ENCODE measurements at regions not wholly inside any gene's neighbourhood (a gene's known extent, or its start where the extent isn't known, plus 50 kb on each side); places are given as distances from the start of the nearest gene placed in this dataset.

- no peak overlapping the region for H2AFZ ChIP-seq (ENCODE audit: low read depth)
- CTCF ChIA-PET: no interaction called here
Observed at GRCh38 chr11:97751405-97751804, 1269.3 kb upstream of the CNTN5 start.

GRCh38 chr11:97751952-97752351 lies 1268.8 kb upstream of the CNTN5 start:
- no peaks in the 10 kb centered on the region for H3K36me3 ChIP-seq (replicated peaks in 1 of 2; ENCODE audit: control insufficient read depth in 1 of 2, insufficient read depth in 2 of 2, low read length in 1 of 2)
- DNase-seq: no peak
- H3K4me1 ChIP-seq (ENCODE audit: control insufficient read depth in 1 of 2, insufficient read depth in 2 of 2, low read depth in 1 of 2, low read length in 1 of 2): peaks cover 0 to 4% of the 10 kb centered on the region in 2 experiments; a peak in 2 of 4 replicates
- H2AFZ ChIP-seq (ENCODE audit: low read depth): no peak overlapping the region
- TF ChIP-seq GATA2 (CRISPR knock-in tag; IDR thresholded peaks at IDR 0.05) (no peak), JUND (IDR thresholded peaks at IDR 0.05) (no peak), RFX5 (IDR thresholded peaks at IDR 0.05; ENCODE audit: low read length) (no peak), USF2 (IDR thresholded peaks at IDR 0.05; ENCODE audit: borderline replicate concordance, low read depth, low read length) (no peak), RCOR1 (IDR thresholded peaks at IDR 0.05; ENCODE audit: low read length) (no peak)
- no peak overlapping the region for H3K9ac ChIP-seq
- no peaks in the 10 kb centered on the region for H3K9me3 ChIP-seq
- ChIA-PET POLR2A (no interaction called here), CTCF (no interaction called here)
- no peaks in the 10 kb centered on the region for H3K79me2 ChIP-seq (ENCODE audit: insufficient read depth)
- WGBS (ENCODE audit: low lambda C conversion rate): 58% methylated on average over 2 of the region's 2 CpGs
- H3K27me3 ChIP-seq (ENCODE audit: insufficient read depth): no peaks in the 10 kb centered on the region
- no peak overlapping the region for H3K4me3 ChIP-seq (ENCODE audit: low read depth in 2 of 2, low read length in 1 of 2)
- no peak overlapping the region for H3K27ac ChIP-seq (ENCODE audit: low read depth in 2 of 2, low read length in 1 of 2)
- no peaks in the 10 kb centered on the region for H3K9me2 ChIP-seq
- H4K20me1 ChIP-seq (ENCODE audit: insufficient read depth): no peaks in the 10 kb centered on the region
- no peaks in the 10 kb centered on the region for H3F3A ChIP-seq (replicated peaks; ENCODE audit: insufficient read depth)
- H3K4me2 ChIP-seq: no peak overlapping the region

More at GRCh38 chr11:97751405-97751804, 1269.3 kb upstream of the CNTN5 start:
- no peak for TF ChIP-seq FOSL2 (IDR thresholded peaks at IDR 0.05; ENCODE audit: borderline replicate concordance, low read depth)
- TF ChIP-seq, protein P1, sequence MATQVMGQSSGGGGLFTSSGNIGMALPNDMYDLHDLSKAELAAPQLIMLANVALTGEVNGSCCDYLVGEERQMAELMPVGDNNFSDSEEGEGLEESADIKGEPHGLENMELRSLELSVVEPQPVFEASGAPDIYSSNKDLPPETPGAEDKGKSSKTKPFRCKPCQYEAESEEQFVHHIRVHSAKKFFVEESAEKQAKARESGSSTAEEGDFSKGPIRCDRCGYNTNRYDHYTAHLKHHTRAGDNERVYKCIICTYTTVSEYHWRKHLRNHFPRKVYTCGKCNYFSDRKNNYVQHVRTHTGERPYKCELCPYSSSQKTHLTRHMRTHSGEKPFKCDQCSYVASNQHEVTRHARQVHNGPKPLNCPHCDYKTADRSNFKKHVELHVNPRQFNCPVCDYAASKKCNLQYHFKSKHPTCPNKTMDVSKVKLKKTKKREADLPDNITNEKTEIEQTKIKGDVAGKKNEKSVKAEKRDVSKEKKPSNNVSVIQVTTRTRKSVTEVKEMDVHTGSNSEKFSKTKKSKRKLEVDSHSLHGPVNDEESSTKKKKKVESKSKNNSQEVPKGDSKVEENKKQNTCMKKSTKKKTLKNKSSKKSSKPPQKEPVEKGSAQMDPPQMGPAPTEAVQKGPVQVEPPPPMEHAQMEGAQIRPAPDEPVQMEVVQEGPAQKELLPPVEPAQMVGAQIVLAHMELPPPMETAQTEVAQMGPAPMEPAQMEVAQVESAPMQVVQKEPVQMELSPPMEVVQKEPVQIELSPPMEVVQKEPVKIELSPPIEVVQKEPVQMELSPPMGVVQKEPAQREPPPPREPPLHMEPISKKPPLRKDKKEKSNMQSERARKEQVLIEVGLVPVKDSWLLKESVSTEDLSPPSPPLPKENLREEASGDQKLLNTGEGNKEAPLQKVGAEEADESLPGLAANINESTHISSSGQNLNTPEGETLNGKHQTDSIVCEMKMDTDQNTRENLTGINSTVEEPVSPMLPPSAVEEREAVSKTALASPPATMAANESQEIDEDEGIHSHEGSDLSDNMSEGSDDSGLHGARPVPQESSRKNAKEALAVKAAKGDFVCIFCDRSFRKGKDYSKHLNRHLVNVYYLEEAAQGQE (IDR thresholded peaks at IDR 0.05; ENCODE audit: low read depth, low read length): no peak
- TF ChIP-seq SMC3 (IDR thresholded peaks at IDR 0.05; ENCODE audit: low read depth, low read length): no peak
- no peak for TF ChIP-seq IRF3 (IDR thresholded peaks at IDR 0.05; ENCODE audit: low read depth, low read length)
- TF ChIP-seq POLR2AphosphoS5 (IDR thresholded peaks at IDR 0.05; ENCODE audit: low read depth, low read length): no peak
- no peak for TF ChIP-seq TCF12 (IDR thresholded peaks at IDR 0.05)
- no peak for TF ChIP-seq RAD21 (IDR thresholded peaks at IDR 0.05; ENCODE audit: low read length)
- TF ChIP-seq MXI1 (IDR thresholded peaks at IDR 0.05; ENCODE audit: low read depth, low read length): no peak
- Histone ChIP-seq H4K20me1 (ENCODE audit: insufficient read depth) (no peaks in the 10 kb centered on the region), H3K4me3 (ENCODE audit: low read depth in 2 of 2, low read length in 1 of 2) (no peak overlapping the region), H3K79me2 (ENCODE audit: insufficient read depth) (no peaks in the 10 kb centered on the region), H3K27me3 (ENCODE audit: insufficient read depth) (no peaks in the 10 kb centered on the region), H3K36me3 (replicated peaks in 1 of 2; ENCODE audit: control insufficient read depth in 1 of 2, insufficient read depth in 2 of 2, low read length in 1 of 2) (no peaks in the 10 kb centered on the region), H3K9me2 (no peaks in the 10 kb centered on the region), H3K4me1 (ENCODE audit: control insufficient read depth in 1 of 2, insufficient read depth in 2 of 2, low read depth in 1 of 2, low read length in 1 of 2) (peaks cover 0 to 6% of the 10 kb centered on the region in 2 experiments; a peak in 2 of 4 replicates), H3K9ac (no peak overlapping the region), H3F3A (replicated peaks; ENCODE audit: insufficient read depth) (no peaks in the 10 kb centered on the region), H3K27ac (ENCODE audit: low read depth in 2 of 2, low read length in 1 of 2) (no peak overlapping the region), H3K4me2 (no peak overlapping the region), H3K9me3 (no peaks in the 10 kb centered on the region)
- POLR2A ChIA-PET: no interaction called here
- 20% methylated on average over 1 of the region's 5 CpGs for WGBS (ENCODE audit: low lambda C conversion rate)
- no peak for DNase-seq

Measured in SK-N-SH (cell line).